ENCODE measurements at regions not wholly inside any gene's neighbourhood (a gene's known extent, or its start where the extent isn't known, plus 50 kb on each side); places are given as distances from the start of the nearest gene placed in this dataset.

GRCh38 chr15:85920956-85921355 is 126.2 kb upstream of the KLHL25 start:
- H3K4me3 ChIP-seq (ENCODE audit: low read depth, low read length), result no peak overlapping the region
- TF ChIP-seq, protein P1, sequence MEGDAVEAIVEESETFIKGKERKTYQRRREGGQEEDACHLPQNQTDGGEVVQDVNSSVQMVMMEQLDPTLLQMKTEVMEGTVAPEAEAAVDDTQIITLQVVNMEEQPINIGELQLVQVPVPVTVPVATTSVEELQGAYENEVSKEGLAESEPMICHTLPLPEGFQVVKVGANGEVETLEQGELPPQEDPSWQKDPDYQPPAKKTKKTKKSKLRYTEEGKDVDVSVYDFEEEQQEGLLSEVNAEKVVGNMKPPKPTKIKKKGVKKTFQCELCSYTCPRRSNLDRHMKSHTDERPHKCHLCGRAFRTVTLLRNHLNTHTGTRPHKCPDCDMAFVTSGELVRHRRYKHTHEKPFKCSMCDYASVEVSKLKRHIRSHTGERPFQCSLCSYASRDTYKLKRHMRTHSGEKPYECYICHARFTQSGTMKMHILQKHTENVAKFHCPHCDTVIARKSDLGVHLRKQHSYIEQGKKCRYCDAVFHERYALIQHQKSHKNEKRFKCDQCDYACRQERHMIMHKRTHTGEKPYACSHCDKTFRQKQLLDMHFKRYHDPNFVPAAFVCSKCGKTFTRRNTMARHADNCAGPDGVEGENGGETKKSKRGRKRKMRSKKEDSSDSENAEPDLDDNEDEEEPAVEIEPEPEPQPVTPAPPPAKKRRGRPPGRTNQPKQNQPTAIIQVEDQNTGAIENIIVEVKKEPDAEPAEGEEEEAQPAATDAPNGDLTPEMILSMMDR (IDR thresholded peaks at IDR 0.05; ENCODE audit: borderline replicate concordance, insufficient read depth, low read depth, low read length), result no peak

GRCh38 chr15:85924088-85924487 is 129.4 kb upstream of the KLHL25 start:
- TF ChIP-seq, protein P1 (IDR thresholded peaks at IDR 0.05; ENCODE audit: borderline replicate concordance, insufficient read depth, low read depth, low read length), result no peak
- H3K4me3 ChIP-seq (ENCODE audit: low read depth, low read length), result no peak overlapping the region

DNA sequence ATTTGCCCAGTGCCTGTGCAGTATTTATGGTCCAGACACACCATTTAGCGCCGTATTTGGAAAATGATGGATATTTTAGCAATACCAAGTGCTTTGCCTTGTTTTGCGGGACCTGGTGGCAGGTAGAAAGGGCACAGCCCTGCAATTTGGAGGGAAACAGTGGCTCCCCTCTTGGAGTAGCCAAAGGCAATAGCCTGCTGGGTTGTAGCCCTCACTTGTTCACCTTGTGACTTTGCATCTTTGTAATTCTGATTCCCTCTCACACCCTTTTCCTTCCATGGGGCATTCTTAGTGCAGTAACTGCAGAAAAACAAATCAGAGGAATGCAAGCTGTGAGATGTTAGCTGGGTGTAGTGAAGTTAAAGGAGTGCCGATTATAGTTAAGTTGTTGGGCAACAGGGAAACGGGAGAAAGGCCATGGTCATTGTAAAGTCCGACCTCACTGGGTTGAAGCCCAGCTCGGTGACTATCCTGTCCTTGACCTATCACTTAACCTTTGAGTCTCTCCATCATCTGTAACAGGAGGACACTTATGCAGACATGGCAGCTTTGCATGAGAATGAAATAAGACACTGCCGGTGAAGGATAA is 131.0 kb upstream of the KLHL25 start:
- TF ChIP-seq, protein P1 (IDR thresholded peaks at IDR 0.05; ENCODE audit: borderline replicate concordance, insufficient read depth, low read depth, low read length), result no peak
- H3K4me3 ChIP-seq (ENCODE audit: low read depth, low read length), result no peak overlapping the region

- no peak overlapping the region for H3K4me3 ChIP-seq (ENCODE audit: low read depth, low read length)
- TF ChIP-seq, protein P1 (IDR thresholded peaks at IDR 0.05; ENCODE audit: borderline replicate concordance, insufficient read depth, low read depth, low read length), result no peak
Measured at GRCh38 chr15:85926834-85927233, 132.1 kb upstream of the KLHL25 start.

DNA sequence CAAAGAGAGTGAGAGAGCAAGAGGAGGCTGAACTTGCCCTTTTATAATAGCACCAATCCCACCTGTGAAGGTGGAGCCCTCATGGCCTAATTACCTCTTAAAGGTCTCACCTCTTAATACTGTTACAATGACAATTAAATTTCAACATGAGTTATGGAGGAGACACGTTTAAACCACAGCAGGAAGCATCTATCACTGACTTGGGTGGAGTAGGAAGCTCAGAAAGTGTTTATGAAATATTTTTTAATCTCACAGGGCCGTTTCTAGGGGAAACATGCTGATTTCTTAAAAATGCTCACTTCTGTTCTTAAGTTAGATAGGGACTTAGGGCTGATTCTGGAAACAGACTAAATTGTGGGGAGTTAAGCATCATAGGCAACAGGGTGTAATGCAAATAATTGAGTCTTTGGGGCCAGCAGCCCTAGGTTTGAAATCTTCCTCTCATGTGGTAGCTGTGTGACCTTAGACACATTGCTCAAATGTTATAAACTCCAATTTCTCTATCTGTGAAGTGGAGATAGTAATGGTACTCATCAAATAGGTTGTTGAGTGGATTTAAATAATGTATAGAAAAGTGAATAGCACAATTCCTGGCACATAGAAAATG is 133.3 kb upstream of the KLHL25 start:
- TF ChIP-seq, protein P1 (IDR thresholded peaks at IDR 0.05; ENCODE audit: borderline replicate concordance, insufficient read depth, low read depth, low read length), result no peak
- no peak overlapping the region for H3K4me3 ChIP-seq (ENCODE audit: low read depth, low read length)

GRCh38 chr15:85929786-85930185 is 135.1 kb upstream of the KLHL25 start:
- no peak overlapping the region for H3K4me3 ChIP-seq (ENCODE audit: low read depth, low read length)
- TF ChIP-seq, protein P1 (IDR thresholded peaks at IDR 0.05; ENCODE audit: borderline replicate concordance, insufficient read depth, low read depth, low read length), result no peak

- no peak overlapping the region for H3K4me3 ChIP-seq (ENCODE audit: low read depth, low read length)
- TF ChIP-seq, protein P1 (IDR thresholded peaks at IDR 0.05; ENCODE audit: borderline replicate concordance, insufficient read depth, low read depth, low read length), result no peak
Measured at GRCh38 chr15:85932391-85932790, 137.7 kb upstream of the KLHL25 start.
